ENCODE measurements at regions not wholly inside any gene's neighbourhood (a gene's known extent, or its start where the extent isn't known, plus 50 kb on each side); places are given as distances from the start of the nearest gene placed in this dataset.

GRCh38 chr9:7241694-7242093, 483.9 kb downstream of the KDM4C start:
- no peak overlapping the region for H3K4me3 ChIP-seq (ENCODE audit: low read length)
- no peak for DNase-seq
- H3K27me3 ChIP-seq (ENCODE audit: control insufficient read depth, insufficient read depth, low read length), result no peaks in the 10 kb centered on the region
- H3K27ac ChIP-seq (ENCODE audit: low read length), result no peak overlapping the region
- no CpG with 5 or more reads among the region's 2 CpGs for WGBS (ENCODE audit: insufficient coverage)
- no peaks in the 10 kb centered on the region for H3K4me1 ChIP-seq (ENCODE audit: control insufficient read depth, insufficient read depth, low read length)
- no peaks in the 10 kb centered on the region for H3K36me3 ChIP-seq (ENCODE audit: control insufficient read depth, insufficient read depth, low read length)
- H3K9me3 ChIP-seq (replicated peaks; ENCODE audit: control insufficient read depth, low read depth, low read length), result no peaks in the 10 kb centered on the region

GRCh38 chr9:7240569-7241311, 483.0 kb downstream of the KDM4C start:
- Histone ChIP-seq H3K36me3 (ENCODE audit: control insufficient read depth, insufficient read depth, low read length) (no peaks in the 10 kb centered on the region), H3K4me1 (ENCODE audit: control insufficient read depth, insufficient read depth, low read length) (no peaks in the 10 kb centered on the region), H3K9me3 (replicated peaks; ENCODE audit: control insufficient read depth, low read depth, low read length) (no peaks in the 10 kb centered on the region), H3K4me3 (ENCODE audit: low read length) (no peak overlapping the region), H3K27me3 (ENCODE audit: control insufficient read depth, insufficient read depth, low read length) (no peaks in the 10 kb centered on the region), H3K27ac (ENCODE audit: low read length) (no peak overlapping the region)
- DNase-seq, result no peak
- 20% methylated on average over 1 of the region's 5 CpGs for WGBS (ENCODE audit: insufficient coverage)

DNA sequence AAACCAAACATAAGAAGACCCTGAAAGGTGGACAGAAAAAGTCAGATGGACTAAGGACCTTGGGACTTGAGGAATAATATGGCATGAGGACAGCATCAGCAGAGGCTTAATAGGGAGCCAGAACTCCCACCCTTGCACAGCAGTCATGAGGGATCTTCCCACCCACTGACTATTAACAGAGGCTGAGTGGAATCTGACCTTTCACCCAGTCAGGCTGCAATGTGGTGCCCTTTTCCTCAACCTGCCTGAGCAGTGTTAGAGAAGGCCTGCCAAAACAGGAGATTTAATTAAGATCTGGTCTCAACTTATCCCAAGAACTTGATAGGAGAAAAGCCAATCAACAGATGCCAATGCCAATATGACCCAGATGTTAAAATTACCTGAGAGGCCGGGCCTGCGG, 481.9 kb downstream of the KDM4C start:
- no peak overlapping the region for H3K4me3 ChIP-seq (ENCODE audit: low read length)
- H3K4me1 ChIP-seq (ENCODE audit: control insufficient read depth, insufficient read depth, low read length), result no peaks in the 10 kb centered on the region
- no peak overlapping the region for H3K27ac ChIP-seq (ENCODE audit: low read length)
- WGBS (ENCODE audit: insufficient coverage), result no CpG with 5 or more reads among the region's 2 CpGs
- no peaks in the 10 kb centered on the region for H3K27me3 ChIP-seq (ENCODE audit: control insufficient read depth, insufficient read depth, low read length)
- H3K9me3 ChIP-seq (replicated peaks; ENCODE audit: control insufficient read depth, low read depth, low read length), result no peaks in the 10 kb centered on the region
- no peaks in the 10 kb centered on the region for H3K36me3 ChIP-seq (ENCODE audit: control insufficient read depth, insufficient read depth, low read length)
- DNase-seq, result no peak

- no peaks in the 10 kb centered on the region for H3K9me3 ChIP-seq (replicated peaks; ENCODE audit: control insufficient read depth, low read depth, low read length)
- H3K27ac ChIP-seq (ENCODE audit: low read length), result no peak overlapping the region
- H3K4me3 ChIP-seq (ENCODE audit: low read length), result no peak overlapping the region
- no peaks in the 10 kb centered on the region for H3K36me3 ChIP-seq (ENCODE audit: control insufficient read depth, insufficient read depth, low read length)
- no peaks in the 10 kb centered on the region for H3K4me1 ChIP-seq (ENCODE audit: control insufficient read depth, insufficient read depth, low read length)
- H3K27me3 ChIP-seq (ENCODE audit: control insufficient read depth, insufficient read depth, low read length), result no peaks in the 10 kb centered on the region
- DNase-seq, result no peak
- WGBS (ENCODE audit: insufficient coverage), result no CpG with 5 or more reads among the region's 2 CpGs
These were observed 480.5 kb downstream of the KDM4C start for GRCh38 chr9:7238247-7238637.

GRCh38 chr9:7237473-7238246, 479.9 kb downstream of the KDM4C start:
- DNase-seq, result no peak
- Histone ChIP-seq H3K4me1 (ENCODE audit: control insufficient read depth, insufficient read depth, low read length) (no peaks in the 10 kb centered on the region), H3K27me3 (ENCODE audit: control insufficient read depth, insufficient read depth, low read length) (no peaks in the 10 kb centered on the region), H3K9me3 (replicated peaks; ENCODE audit: control insufficient read depth, low read depth, low read length) (no peaks in the 10 kb centered on the region), H3K27ac (ENCODE audit: low read length) (no peak overlapping the region), H3K4me3 (ENCODE audit: low read length) (no peak overlapping the region), H3K36me3 (ENCODE audit: control insufficient read depth, insufficient read depth, low read length) (no peaks in the 10 kb centered on the region)
- WGBS (ENCODE audit: insufficient coverage), result 80% methylated on average over 1 of the region's 1 CpG

DNA sequence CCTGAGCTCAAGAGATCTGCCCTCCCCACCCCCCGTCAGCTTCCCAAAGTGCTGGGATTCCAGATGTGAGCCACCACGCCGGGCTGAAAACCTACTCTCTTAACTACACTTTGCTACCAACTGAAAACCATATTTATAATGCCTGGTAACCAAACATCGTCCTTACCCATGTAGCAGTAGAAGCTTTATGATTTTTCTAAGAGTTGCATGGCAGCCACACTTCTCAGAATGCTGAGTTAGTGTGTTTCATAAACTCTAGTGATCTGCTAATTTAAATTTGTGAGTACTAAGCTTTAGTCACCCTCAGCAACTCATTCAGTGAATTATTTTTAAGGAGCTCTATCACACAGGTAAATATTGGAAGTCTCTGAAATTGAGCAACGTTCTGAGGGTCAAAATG, 478.4 kb downstream of the KDM4C start:
- Histone ChIP-seq H3K9me3 (replicated peaks; ENCODE audit: control insufficient read depth, low read depth, low read length) (no peaks in the 10 kb centered on the region), H3K4me1 (ENCODE audit: control insufficient read depth, insufficient read depth, low read length) (no peaks in the 10 kb centered on the region), H3K36me3 (ENCODE audit: control insufficient read depth, insufficient read depth, low read length) (no peaks in the 10 kb centered on the region), H3K4me3 (ENCODE audit: low read length) (no peak overlapping the region), H3K27me3 (ENCODE audit: control insufficient read depth, insufficient read depth, low read length) (no peaks in the 10 kb centered on the region), H3K27ac (ENCODE audit: low read length) (no peak overlapping the region)
- WGBS (ENCODE audit: insufficient coverage), result 100% methylated on average over 1 of the region's 5 CpGs
- DNase-seq, result no peak

GRCh38 chr9:7234144-7234543, 476.4 kb downstream of the KDM4C start:
- H3K4me3 ChIP-seq (ENCODE audit: low read length), result no peak overlapping the region
- H3K9me3 ChIP-seq (replicated peaks; ENCODE audit: control insufficient read depth, low read depth, low read length), result no peaks in the 10 kb centered on the region
- 69% methylated on average over 4 of the region's 5 CpGs for WGBS (ENCODE audit: insufficient coverage)
- no peaks in the 10 kb centered on the region for H3K4me1 ChIP-seq (ENCODE audit: control insufficient read depth, insufficient read depth, low read length)
- no peaks in the 10 kb centered on the region for H3K36me3 ChIP-seq (ENCODE audit: control insufficient read depth, insufficient read depth, low read length)
- no peak overlapping the region for H3K27ac ChIP-seq (ENCODE audit: low read length)
- no peaks in the 10 kb centered on the region for H3K27me3 ChIP-seq (ENCODE audit: control insufficient read depth, insufficient read depth, low read length)
- no peak for DNase-seq

- H3K27me3 ChIP-seq (ENCODE audit: control insufficient read depth, insufficient read depth, low read length), result peaks cover 2% of the 10 kb centered on the region
These were observed 471.8 kb downstream of the KDM4C start for GRCh38 chr9:7229571-7229970.

GRCh38 chr9:7228726-7229125, 471.0 kb downstream of the KDM4C start:
- H3K4me1 ChIP-seq (ENCODE audit: control insufficient read depth, insufficient read depth, low read length), result no peaks in the 10 kb centered on the region
- no peaks in the 10 kb centered on the region for H3K9me3 ChIP-seq (replicated peaks; ENCODE audit: control insufficient read depth, low read depth, low read length)
- peaks cover 3% of the 10 kb centered on the region for H3K27me3 ChIP-seq (ENCODE audit: control insufficient read depth, insufficient read depth, low read length)
- no peak overlapping the region for H3K27ac ChIP-seq (ENCODE audit: low read length)
- H3K4me3 ChIP-seq (ENCODE audit: low read length), result no peak overlapping the region
- no CpG with 5 or more reads among the region's 4 CpGs for WGBS (ENCODE audit: insufficient coverage)
- H3K36me3 ChIP-seq (ENCODE audit: control insufficient read depth, insufficient read depth, low read length), result no peaks in the 10 kb centered on the region
- no peak for DNase-seq

More at GRCh38 chr9:7229571-7229970, 471.8 kb downstream of the KDM4C start:
- no peak overlapping the region for H3K27ac ChIP-seq (ENCODE audit: low read length)
- WGBS (ENCODE audit: insufficient coverage), result 93% methylated on average over 2 of the region's 2 CpGs
- no peaks in the 10 kb centered on the region for H3K4me1 ChIP-seq (ENCODE audit: control insufficient read depth, insufficient read depth, low read length)
- H3K9me3 ChIP-seq (replicated peaks; ENCODE audit: control insufficient read depth, low read depth, low read length), result no peaks in the 10 kb centered on the region
- no peak overlapping the region for H3K4me3 ChIP-seq (ENCODE audit: low read length)
- no peak for DNase-seq
- no peaks in the 10 kb centered on the region for H3K36me3 ChIP-seq (ENCODE audit: control insufficient read depth, insufficient read depth, low read length)

- Histone ChIP-seq H3K27ac (ENCODE audit: low read length) (no peak overlapping the region), H3K4me3 (ENCODE audit: low read length) (no peak overlapping the region), H3K9me3 (replicated peaks; ENCODE audit: control insufficient read depth, low read depth, low read length) (no peaks in the 10 kb centered on the region), H3K36me3 (ENCODE audit: control insufficient read depth, insufficient read depth, low read length) (no peaks in the 10 kb centered on the region), H3K27me3 (ENCODE audit: control insufficient read depth, insufficient read depth, low read length) (peaks cover 3% of the 10 kb centered on the region), H3K4me1 (ENCODE audit: control insufficient read depth, insufficient read depth, low read length) (no peaks in the 10 kb centered on the region)
- DNase-seq, result no peak
- 90% methylated on average over 2 of the region's 8 CpGs for WGBS (ENCODE audit: insufficient coverage)
These were observed 470.2 kb downstream of the KDM4C start for GRCh38 chr9:7227951-7228350.
